ENCODE measurements at regions not wholly inside any gene's neighbourhood (a gene's known extent, or its start where the extent isn't known, plus 50 kb on each side); places are given as distances from the start of the nearest gene placed in this dataset.

DNA sequence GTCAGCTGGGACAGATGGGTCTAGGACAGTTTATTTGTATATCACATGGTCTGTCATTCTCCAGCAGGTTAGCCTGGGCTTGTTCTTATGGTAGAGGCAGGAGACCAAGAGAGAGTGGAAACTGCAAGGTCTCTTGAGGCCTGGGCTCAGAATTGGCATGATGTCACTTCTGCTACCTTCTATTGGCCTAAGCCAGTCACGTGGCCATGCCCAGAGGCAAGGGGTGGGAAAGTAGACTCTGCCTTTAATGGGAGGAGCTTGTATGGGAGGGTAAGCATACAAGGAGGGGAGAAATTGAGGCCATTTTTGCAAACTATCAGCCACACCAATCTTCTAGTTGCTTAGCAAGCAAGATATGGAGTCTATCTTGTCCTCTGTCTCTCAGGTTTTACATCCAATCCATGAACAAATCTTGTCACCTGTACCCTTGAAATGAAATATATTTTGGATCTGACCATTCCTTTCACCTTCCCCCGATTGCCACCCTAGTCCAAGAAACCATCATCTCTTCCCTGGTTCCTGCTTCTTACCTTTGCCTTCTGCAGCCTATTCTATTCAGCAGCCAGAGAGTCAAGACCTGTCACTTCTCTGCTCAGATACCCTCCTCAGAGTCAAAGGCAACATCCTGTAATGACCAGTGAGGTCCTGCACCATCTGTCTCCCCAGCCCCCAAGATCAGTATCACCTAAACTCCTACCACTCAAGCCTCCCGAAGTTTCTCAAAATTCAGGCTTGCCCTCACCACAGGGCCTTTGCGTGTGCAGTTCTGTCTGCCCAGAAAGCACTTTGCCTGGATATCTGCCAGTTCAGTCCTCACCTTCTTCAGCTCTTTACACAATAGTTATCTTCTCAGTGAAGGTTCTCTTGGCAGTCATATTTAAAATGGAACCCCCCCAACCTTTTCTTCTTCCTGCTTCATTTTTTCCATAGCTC, 240.0 kb downstream of the LOXHD1 start:
- H3K27me3 ChIP-seq = no peaks in the 10 kb centered on the region
- H3K9me3 ChIP-seq = no peaks in the 10 kb centered on the region
- H3K4me1 ChIP-seq = peaks cover 25% of the 10 kb centered on the region
- DNase-seq = peak; percentile 60
- no peaks in the 10 kb centered on the region for H3K36me3 ChIP-seq
- TF ChIP-seq, protein P1, sequence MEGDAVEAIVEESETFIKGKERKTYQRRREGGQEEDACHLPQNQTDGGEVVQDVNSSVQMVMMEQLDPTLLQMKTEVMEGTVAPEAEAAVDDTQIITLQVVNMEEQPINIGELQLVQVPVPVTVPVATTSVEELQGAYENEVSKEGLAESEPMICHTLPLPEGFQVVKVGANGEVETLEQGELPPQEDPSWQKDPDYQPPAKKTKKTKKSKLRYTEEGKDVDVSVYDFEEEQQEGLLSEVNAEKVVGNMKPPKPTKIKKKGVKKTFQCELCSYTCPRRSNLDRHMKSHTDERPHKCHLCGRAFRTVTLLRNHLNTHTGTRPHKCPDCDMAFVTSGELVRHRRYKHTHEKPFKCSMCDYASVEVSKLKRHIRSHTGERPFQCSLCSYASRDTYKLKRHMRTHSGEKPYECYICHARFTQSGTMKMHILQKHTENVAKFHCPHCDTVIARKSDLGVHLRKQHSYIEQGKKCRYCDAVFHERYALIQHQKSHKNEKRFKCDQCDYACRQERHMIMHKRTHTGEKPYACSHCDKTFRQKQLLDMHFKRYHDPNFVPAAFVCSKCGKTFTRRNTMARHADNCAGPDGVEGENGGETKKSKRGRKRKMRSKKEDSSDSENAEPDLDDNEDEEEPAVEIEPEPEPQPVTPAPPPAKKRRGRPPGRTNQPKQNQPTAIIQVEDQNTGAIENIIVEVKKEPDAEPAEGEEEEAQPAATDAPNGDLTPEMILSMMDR (IDR thresholded peaks at IDR 0.05; ENCODE audit: low read depth, low read length) = no peak
- no peak overlapping the region for H3K4me3 ChIP-seq (ENCODE audit: low read depth, low read length)

DNA sequence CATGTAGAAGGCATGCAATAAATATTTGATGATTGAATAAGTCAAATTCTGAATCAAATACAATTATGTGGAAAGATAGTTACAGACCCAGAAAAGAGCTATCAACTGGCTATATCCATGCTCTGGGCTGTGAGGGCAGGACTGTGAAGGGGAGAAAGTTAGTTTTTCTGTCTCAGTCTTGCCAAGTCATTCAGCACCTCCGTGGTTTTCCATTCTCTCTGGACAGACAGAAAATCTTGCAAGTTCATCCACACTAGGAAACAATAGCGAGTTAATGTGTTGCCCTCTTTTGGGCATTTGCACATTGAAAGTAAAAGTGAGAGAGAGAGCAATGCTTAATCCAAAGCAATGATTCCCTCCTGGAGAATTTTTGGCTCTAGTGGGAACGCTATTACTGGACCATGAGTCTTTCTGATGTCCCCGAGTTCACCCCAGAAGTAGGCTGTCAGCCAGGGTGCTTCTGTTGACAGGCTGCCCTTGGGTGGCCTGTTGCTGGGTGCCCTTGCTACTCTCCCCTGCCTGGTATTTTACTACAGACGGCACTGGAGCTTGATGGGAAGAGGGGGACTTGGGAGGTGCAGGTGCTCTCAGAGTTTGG, 238.3 kb downstream of the LOXHD1 start:
- H3K27me3 ChIP-seq = no peaks in the 10 kb centered on the region
- no peaks in the 10 kb centered on the region for H3K36me3 ChIP-seq
- H3K9me3 ChIP-seq = no peaks in the 10 kb centered on the region
- DNase-seq = no peak
- TF ChIP-seq, protein P1 (IDR thresholded peaks at IDR 0.05; ENCODE audit: low read depth, low read length) = no peak
- no peak overlapping the region for H3K4me3 ChIP-seq (ENCODE audit: low read depth, low read length)
- peaks cover 14% of the 10 kb centered on the region for H3K4me1 ChIP-seq

DNA sequence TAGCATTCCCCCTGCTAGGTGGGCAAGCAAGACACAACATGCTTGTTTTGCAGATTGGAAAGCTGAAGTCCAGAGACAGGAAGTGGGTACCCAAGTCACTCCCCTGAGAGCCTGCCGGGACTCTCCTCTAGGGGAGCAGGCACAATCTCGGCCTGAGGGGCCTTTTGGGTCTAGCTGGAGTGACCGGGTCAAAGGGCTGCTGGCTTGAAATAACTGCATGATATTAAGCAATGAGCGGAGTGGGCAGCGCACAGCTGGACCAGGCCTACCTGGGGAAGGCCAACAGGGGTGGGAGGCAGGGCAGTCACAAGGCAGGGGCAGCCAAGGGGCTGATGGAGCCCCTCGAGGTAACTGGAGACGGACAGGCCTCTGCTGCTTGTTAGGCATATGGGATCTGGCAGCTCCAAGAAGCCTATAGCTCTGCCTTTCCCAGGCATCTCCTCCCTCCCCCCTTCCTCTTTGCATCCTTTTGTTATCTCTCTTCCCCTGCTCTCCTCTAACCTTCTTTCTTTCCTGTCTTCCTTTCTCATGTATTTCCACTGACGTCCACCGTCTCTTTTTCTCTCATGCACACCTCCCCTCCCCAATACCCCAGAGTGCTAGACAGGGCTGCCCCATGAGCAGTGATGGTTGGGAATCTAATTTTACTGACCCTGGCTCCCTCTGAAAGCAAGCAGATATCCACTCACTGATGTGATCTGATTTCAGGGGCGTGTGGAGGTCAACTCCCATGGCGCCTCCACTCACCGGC, 237.5 kb downstream of the LOXHD1 start:
- H3K4me1 ChIP-seq = peaks cover 7% of the 10 kb centered on the region
- TF ChIP-seq, protein P1 (IDR thresholded peaks at IDR 0.05; ENCODE audit: low read depth, low read length) = no peak
- H3K27me3 ChIP-seq = no peaks in the 10 kb centered on the region
- no peak overlapping the region for H3K4me3 ChIP-seq (ENCODE audit: low read depth, low read length)
- no peaks in the 10 kb centered on the region for H3K36me3 ChIP-seq
- no peaks in the 10 kb centered on the region for H3K9me3 ChIP-seq
- no peak for DNase-seq

DNA sequence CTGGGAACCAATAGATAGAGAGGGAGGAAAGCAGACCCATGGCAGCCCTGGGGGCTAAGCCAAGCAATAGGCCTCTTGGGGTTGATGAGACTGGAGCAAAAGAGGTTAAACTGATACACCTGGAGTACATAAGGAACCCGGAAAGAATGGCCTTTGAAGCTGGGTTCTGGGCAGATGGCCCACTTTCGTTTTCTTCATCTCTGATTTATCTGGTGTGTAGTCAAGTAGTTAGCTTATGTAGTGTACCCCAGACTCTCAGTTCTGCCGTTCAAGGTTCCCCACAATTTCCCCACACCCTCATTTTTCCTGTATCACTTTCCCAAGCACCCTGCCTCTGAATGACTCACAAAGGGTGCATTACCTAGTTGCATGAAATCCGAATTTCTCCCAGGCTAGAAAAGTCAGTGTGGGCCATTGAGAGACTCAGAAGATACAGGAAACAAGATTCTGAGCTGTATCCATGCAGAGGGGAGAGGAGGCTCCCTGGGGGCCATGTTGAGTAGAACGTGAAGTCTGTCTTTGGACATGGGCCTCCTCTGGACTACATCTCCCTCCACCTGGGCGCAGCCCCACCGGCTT, 235.0 kb downstream of the LOXHD1 start:
- no peaks in the 10 kb centered on the region for H3K36me3 ChIP-seq
- H3K4me3 ChIP-seq (ENCODE audit: low read depth, low read length) = no peak overlapping the region
- TF ChIP-seq, protein P1 (IDR thresholded peaks at IDR 0.05; ENCODE audit: low read depth, low read length) = no peak
- H3K27me3 ChIP-seq = no peaks in the 10 kb centered on the region
- H3K9me3 ChIP-seq = no peaks in the 10 kb centered on the region
- H3K4me1 ChIP-seq = peaks cover 3% of the 10 kb centered on the region; the same call in 1 of the 2 replicates
- DNase-seq = no peak

DNA sequence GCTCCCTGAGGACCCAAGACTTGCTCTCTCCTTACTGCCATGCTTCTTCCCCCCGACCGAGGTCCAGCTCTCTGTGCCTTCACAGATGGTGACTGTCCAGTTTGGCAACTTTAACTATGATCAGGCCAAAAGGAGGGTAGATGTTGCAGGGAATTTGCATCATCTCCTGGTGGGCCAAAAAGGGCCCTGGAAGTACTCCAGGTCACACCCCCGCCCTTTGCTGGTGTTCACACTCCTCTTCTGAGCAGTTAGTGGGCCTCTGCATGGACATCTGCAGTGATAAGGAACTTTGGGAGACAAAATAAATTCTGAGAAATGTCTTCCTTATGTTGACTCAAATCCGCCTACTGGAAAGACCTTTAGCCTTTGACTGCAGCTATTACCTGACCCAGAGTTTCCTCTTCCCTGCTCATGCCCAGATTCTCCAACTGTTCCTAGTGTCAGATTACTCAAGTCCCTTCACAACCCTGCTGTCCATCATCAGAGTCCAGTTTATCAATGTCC, 234.4 kb downstream of the LOXHD1 start:
- H3K4me1 ChIP-seq = peaks cover 3% of the 10 kb centered on the region; the same call in 1 of the 2 replicates
- no peak for DNase-seq
- no peak overlapping the region for H3K4me3 ChIP-seq (ENCODE audit: low read depth, low read length)
- TF ChIP-seq, protein P1 (IDR thresholded peaks at IDR 0.05; ENCODE audit: low read depth, low read length) = no peak
- no peaks in the 10 kb centered on the region for H3K36me3 ChIP-seq
- no peaks in the 10 kb centered on the region for H3K9me3 ChIP-seq
- no peaks in the 10 kb centered on the region for H3K27me3 ChIP-seq

All from BE2C (cell line).